ENCODE measurements at regions not wholly inside any gene's neighbourhood (a gene's known extent, or its start where the extent isn't known, plus 50 kb on each side); places are given as distances from the start of the nearest gene placed in this dataset.

GRCh38 chr5:167999182-167999581, 292.3 kb upstream of the WWC1 start:
- Histone ChIP-seq H3K9me3 (replicated peaks in 1 of 2; ENCODE audit: control insufficient read depth in 1 of 2, insufficient read depth in 1 of 2, low read length in 2 of 2) (no peaks in the 10 kb centered on the region), H3K36me3 (replicated peaks in 1 of 2; ENCODE audit: control insufficient read depth in 1 of 2, insufficient read depth in 2 of 2, low read length in 2 of 2) (no peaks in the 10 kb centered on the region), H3K4me3 (replicated peaks in 1 of 3; ENCODE audit: low read depth in 2 of 3, low read length in 3 of 3) (no peak overlapping the region), H3K9ac (ENCODE audit: insufficient read depth, low read length, poor library complexity, severe bottlenecking) (no peak overlapping the region), H3K4me1 (ENCODE audit: control insufficient read depth in 1 of 2, insufficient read depth in 2 of 2, low read length in 2 of 2) (no peaks in the 10 kb centered on the region), H3K4me2 (replicated peaks; ENCODE audit: extremely low read depth, low read length, poor library complexity, severe bottlenecking) (no peak overlapping the region), H2AFZ (ENCODE audit: insufficient read depth, low read depth, low read length, poor library complexity, severe bottlenecking) (no peak overlapping the region), H3K27me3 (ENCODE audit: control insufficient read depth in 2 of 2, insufficient read depth in 2 of 2, low read length in 2 of 2) (no peaks in the 10 kb centered on the region), H3K27ac (ENCODE audit: low read depth in 1 of 2, low read length in 2 of 2) (no peak overlapping the region), H4K20me1 (ENCODE audit: insufficient read depth, low read length) (no peaks in the 10 kb centered on the region), H3K79me2 (ENCODE audit: insufficient read depth, low read length) (no peaks in the 10 kb centered on the region)
- Mint-ChIP-seq H3K27ac (no peak overlapping the region), H3K4me1 (no peaks in the 10 kb centered on the region), H3K4me3 (no peak overlapping the region), H3K36me3 (no peaks in the 10 kb centered on the region), H3K9me3 (no peaks in the 10 kb centered on the region), H3K27me3 (ENCODE audit: low read depth in 3 of 3) (no peaks in the 10 kb centered on the region)
- no peak for TF ChIP-seq CTCF (IDR thresholded peaks at IDR 0.05)
- DNase-seq: no peak
- intact Hi-C loops (cut with micrococcal nuclease): no loop called here
- WGBS (ENCODE audit: insufficient coverage): 100% methylated on average over 1 of the region's 2 CpGs

GRCh38 chr5:168001318-168001717, 290.1 kb upstream of the WWC1 start:
- WGBS (ENCODE audit: insufficient coverage): no CpG with 5 or more reads among the region's 2 CpGs
- H3K36me3 ChIP-seq (replicated peaks in 1 of 2; ENCODE audit: control insufficient read depth in 1 of 2, insufficient read depth in 2 of 2, low read length in 2 of 2): no peaks in the 10 kb centered on the region
- H2AFZ ChIP-seq (ENCODE audit: insufficient read depth, low read depth, low read length, poor library complexity, severe bottlenecking): no peak overlapping the region
- H3K27ac ChIP-seq (ENCODE audit: low read depth in 1 of 2, low read length in 2 of 2): no peak overlapping the region
- H3K4me1 Mint-ChIP-seq: no peaks in the 10 kb centered on the region
- no peak overlapping the region for H3K4me3 Mint-ChIP-seq
- H3K27ac Mint-ChIP-seq: no peak overlapping the region
- no peak overlapping the region for H3K9ac ChIP-seq (ENCODE audit: insufficient read depth, low read length, poor library complexity, severe bottlenecking)
- no peaks in the 10 kb centered on the region for H3K27me3 ChIP-seq (ENCODE audit: control insufficient read depth in 2 of 2, insufficient read depth in 2 of 2, low read length in 2 of 2)
- H3K27me3 Mint-ChIP-seq (ENCODE audit: low read depth in 3 of 3): peaks cover 0 to 1% (median 0%) of the 10 kb centered on the region in 3 donors
- H3K4me2 ChIP-seq (replicated peaks; ENCODE audit: extremely low read depth, low read length, poor library complexity, severe bottlenecking): no peak overlapping the region
- H3K36me3 Mint-ChIP-seq: no peaks in the 10 kb centered on the region
- H4K20me1 ChIP-seq (ENCODE audit: insufficient read depth, low read length): no peaks in the 10 kb centered on the region
- H3K79me2 ChIP-seq (ENCODE audit: insufficient read depth, low read length): no peaks in the 10 kb centered on the region
- H3K9me3 Mint-ChIP-seq: no peaks in the 10 kb centered on the region
- H3K4me1 ChIP-seq (ENCODE audit: control insufficient read depth in 1 of 2, insufficient read depth in 2 of 2, low read length in 2 of 2): no peaks in the 10 kb centered on the region
- no peak overlapping the region for H3K4me3 ChIP-seq (replicated peaks in 1 of 3; ENCODE audit: low read depth in 2 of 3, low read length in 3 of 3)
- TF ChIP-seq CTCF (IDR thresholded peaks at IDR 0.05): no peak
- intact Hi-C loops (cut with micrococcal nuclease): no loop called here
- no peaks in the 10 kb centered on the region for H3K9me3 ChIP-seq (replicated peaks in 1 of 2; ENCODE audit: control insufficient read depth in 1 of 2, insufficient read depth in 1 of 2, low read length in 2 of 2)
- DNase-seq: no peak

Data from CD14-positive monocyte (primary cell).